ENCODE measurements at regions not wholly inside any gene's neighbourhood (a gene's known extent, or its start where the extent isn't known, plus 50 kb on each side); places are given as distances from the start of the nearest gene placed in this dataset.

GRCh38 chr18:5059696-5060032 is 137.4 kb downstream of the AKAIN1 start:
- 38% methylated on average over 2 of the region's 2 CpGs for WGBS
- Histone ChIP-seq H3K4me1 (no peaks in the 10 kb centered on the region), H3K27me3 (peaks cover 0 to 4% (median 0%) of the 10 kb centered on the region in 4 donors), H3K9me3 (no peaks in the 10 kb centered on the region), H3K27ac (replicated peaks in 1 of 4) (no peak overlapping the region), H3K36me3 (no peaks in the 10 kb centered on the region), H3K4me3 (no peak overlapping the region)
- no peak for DNase-seq (ENCODE audit: extremely low spot score)
- intact Hi-C loops (cut with DNase I), result loop anchor here (10.0 kb wide), 2 partner anchors 55 to 955 kb away; no protein-coding TSS in a partner anchor
- TF ChIP-seq POLR2AphosphoS5 (IDR thresholded peaks at IDR 0.05) (no peak), POLR2A (IDR thresholded peaks at IDR 0.05; ENCODE audit: low read depth) (no peak), EP300 (IDR thresholded peaks at IDR 0.05) (no peak), CTCF (IDR thresholded peaks at IDR 0.05) (no peak)

GRCh38 chr18:5058768-5059695 is 138.0 kb downstream of the AKAIN1 start:
- intact Hi-C loops (cut with DNase I), result loop anchor here (10.0 kb wide), 2 partner anchors 56 to 954 kb away; no protein-coding TSS in a partner anchor

GRCh38 chr18:5057386-5058348 is 139.4 kb downstream of the AKAIN1 start:
- Histone ChIP-seq H3K4me1 (no peaks in the 10 kb centered on the region), H3K9me3 (no peaks in the 10 kb centered on the region), H3K27ac (replicated peaks in 1 of 4) (no peak overlapping the region), H3K4me3 (no peak overlapping the region), H3K36me3 (no peaks in the 10 kb centered on the region), H3K27me3 (peaks cover 0 to 4% (median 0%) of the 10 kb centered on the region in 4 donors)
- TF ChIP-seq CTCF (IDR thresholded peaks at IDR 0.05), result peak; percentile 35 to 68 (median 45)
- TF ChIP-seq POLR2AphosphoS5 (IDR thresholded peaks at IDR 0.05), result no peak
- intact Hi-C loops (cut with DNase I), result loop anchor here (10.0 kb wide), 2 partner anchors 57 to 953 kb away; no protein-coding TSS in a partner anchor
- 37% methylated on average over 12 of the region's 13 CpGs for WGBS
- DNase-seq (ENCODE audit: extremely low spot score), result no peak

More at GRCh38 chr18:5058768-5059695, 138.0 kb downstream of the AKAIN1 start:
- H3K27ac ChIP-seq (replicated peaks in 1 of 4), result peak overlapping the region in 2 of 4 donors; percentile 8 to 28
- DNase-seq (ENCODE audit: extremely low spot score), result no peak
- no peaks in the 10 kb centered on the region for H3K36me3 ChIP-seq
- 55% methylated on average over 17 of the region's 17 CpGs for WGBS
- H3K9me3 ChIP-seq, result no peaks in the 10 kb centered on the region
- H3K4me1 ChIP-seq, result no peaks in the 10 kb centered on the region
- no peak for TF ChIP-seq POLR2AphosphoS5 (IDR thresholded peaks at IDR 0.05)
- no peak for TF ChIP-seq CTCF (IDR thresholded peaks at IDR 0.05)
- no peak for TF ChIP-seq EP300 (IDR thresholded peaks at IDR 0.05)
- TF ChIP-seq POLR2A (IDR thresholded peaks at IDR 0.05; ENCODE audit: low read depth), result no peak
- no peak overlapping the region for H3K4me3 ChIP-seq
- peaks cover 0 to 4% (median 0%) of the 10 kb centered on the region in 4 donors for H3K27me3 ChIP-seq

- WGBS, result 86% methylated on average over 3 of the region's 4 CpGs
- intact Hi-C loops (cut with DNase I), result loop anchor here (10.0 kb wide), 2 partner anchors 62 to 948 kb away; no protein-coding TSS in a partner anchor
Measured at GRCh38 chr18:5052491-5052890, 144.6 kb downstream of the AKAIN1 start.

More at GRCh38 chr18:5052491-5052890, 144.6 kb downstream of the AKAIN1 start:
- peaks cover 0 to 4% (median 0%) of the 10 kb centered on the region in 4 donors for H3K27me3 ChIP-seq
- no peaks in the 10 kb centered on the region for H3K9me3 ChIP-seq
- H3K27ac ChIP-seq (replicated peaks in 1 of 4), result no peak overlapping the region
- H3K4me1 ChIP-seq, result no peaks in the 10 kb centered on the region
- H3K4me3 ChIP-seq, result no peak overlapping the region
- no peaks in the 10 kb centered on the region for H3K36me3 ChIP-seq
- no peak for DNase-seq (ENCODE audit: extremely low spot score)
- TF ChIP-seq CTCF (IDR thresholded peaks at IDR 0.05) (no peak), EP300 (IDR thresholded peaks at IDR 0.05) (no peak), POLR2A (IDR thresholded peaks at IDR 0.05; ENCODE audit: low read depth) (no peak), POLR2AphosphoS5 (IDR thresholded peaks at IDR 0.05) (no peak)
